ENCODE measurements at regions not wholly inside any gene's neighbourhood (a gene's known extent, or its start where the extent isn't known, plus 50 kb on each side); places are given as distances from the start of the nearest gene placed in this dataset.

- no peak for TF ChIP-seq ZNF592 (IDR thresholded peaks at IDR 0.05)
- TF ChIP-seq HMGN3 (IDR thresholded peaks at IDR 0.05; ENCODE audit: borderline replicate concordance, extremely low read depth, insufficient read length, low read depth, low read length), result no peak
- no peak for TF ChIP-seq NKRF (IDR thresholded peaks at IDR 0.05; ENCODE audit: borderline replicate concordance)
- no peak for TF ChIP-seq CHD1 (IDR thresholded peaks at IDR 0.05; ENCODE audit: low read length)
- no peak for TF ChIP-seq ARID3B (CRISPR knock-in tag; IDR thresholded peaks at IDR 0.05; ENCODE audit: borderline replicate concordance)
- no peak for TF ChIP-seq TEAD4 (IDR thresholded peaks at IDR 0.05; ENCODE audit: low read length)
- no peak for TF ChIP-seq TEAD4 (CRISPR knock-in tag; IDR thresholded peaks at IDR 0.05; ENCODE audit: borderline replicate concordance)
- TF ChIP-seq FIP1L1 (IDR thresholded peaks at IDR 0.05; ENCODE audit: low read depth, low read length, poor library complexity, severe bottlenecking), result no peak
- no peak for TF ChIP-seq NFXL1 (CRISPR knock-in tag; IDR thresholded peaks at IDR 0.05)
Measured at GRCh38 chr14:60585676-60586075, 63.6 kb downstream of the SIX1 start (continued).

Measured in K562 (cell line).